ENCODE measurements at regions not wholly inside any gene's neighbourhood (a gene's known extent, or its start where the extent isn't known, plus 50 kb on each side); places are given as distances from the start of the nearest gene placed in this dataset.
"Not testable (repeated sequence)": the region's sequence is repeated elsewhere in the genome, so short reads cannot be mapped to it uniquely, and the experiment has no call there.

- no peak for DNase-seq (ENCODE audit: low spot score)
- TF ChIP-seq CTCF (conservative IDR thresholded peaks at IDR 0.05; ENCODE audit: low read depth): no peak
- ChIA-PET CTCF (no interaction called here), POLR2A (ENCODE audit: low non-redundant PET) (no interaction called here)
- H3K27ac ChIP-seq: no peak overlapping the region
These were observed 548.6 kb downstream of the HTR1B start for GRCh38 chr6:76914737-76915136.

- DNase-seq (ENCODE audit: low spot score); POLR2A ChIA-PET (ENCODE audit: low non-redundant PET); CTCF ChIA-PET; H3K27ac ChIP-seq: not testable (repeated sequence)
These were observed 557.8 kb downstream of the HTR1B start for GRCh38 chr6:76905541-76905940.

GRCh38 chr6:76892542-76892941, 570.7 kb downstream of the HTR1B start:
- DNase-seq (ENCODE audit: low spot score): no peak
- TF ChIP-seq CTCF (conservative IDR thresholded peaks at IDR 0.05; ENCODE audit: low read depth): no peak
- POLR2A ChIA-PET (ENCODE audit: low non-redundant PET): no interaction called here
- CTCF ChIA-PET: interaction anchor here (0.6 kb wide), 2 partner anchors 593 to 723 kb away, joined by 3 read pairs; no protein-coding TSS in a partner anchor
- H3K27ac ChIP-seq: no peak overlapping the region

- DNase-seq (ENCODE audit: low spot score): no peak
- no peak overlapping the region for H3K27ac ChIP-seq
- TF ChIP-seq CTCF (conservative IDR thresholded peaks at IDR 0.05; ENCODE audit: low read depth): no peak
- CTCF ChIA-PET: no interaction called here
- POLR2A ChIA-PET (ENCODE audit: low non-redundant PET): no interaction called here
These were observed 574.9 kb downstream of the HTR1B start for GRCh38 chr6:76888351-76888750.

GRCh38 chr6:76886900-76887299, 576.4 kb downstream of the HTR1B start:
- ChIA-PET POLR2A (ENCODE audit: low non-redundant PET) (no interaction called here), CTCF (no interaction called here)
- TF ChIP-seq CTCF (conservative IDR thresholded peaks at IDR 0.05; ENCODE audit: low read depth): no peak
- H3K27ac ChIP-seq: no peak overlapping the region
- DNase-seq (ENCODE audit: low spot score): no peak

- POLR2A ChIA-PET (ENCODE audit: low non-redundant PET): no interaction called here
- H3K27ac ChIP-seq: no peak overlapping the region
- CTCF ChIA-PET: no interaction called here
- DNase-seq (ENCODE audit: low spot score): peak; percentile 5
- no peak for TF ChIP-seq CTCF (conservative IDR thresholded peaks at IDR 0.05; ENCODE audit: low read depth)
These were observed 577.4 kb downstream of the HTR1B start for GRCh38 chr6:76885861-76886301.

GRCh38 chr6:76881414-76881813, 581.9 kb downstream of the HTR1B start:
- ChIA-PET POLR2A (ENCODE audit: low non-redundant PET) (no interaction called here), CTCF (no interaction called here)
- no peak overlapping the region for H3K27ac ChIP-seq
- TF ChIP-seq CTCF (conservative IDR thresholded peaks at IDR 0.05; ENCODE audit: low read depth): no peak
- no peak for DNase-seq (ENCODE audit: low spot score)
